IPS DF 4.7 (cell line): ENCODE measurements at regions not wholly inside any gene's neighbourhood (a gene's known extent, or its start where the extent isn't known, plus 50 kb on each side); places are given as distances from the start of the nearest gene placed in this dataset.
A peak's percentile ranks its signal among the peaks of the same experiment; 100 is the strongest.

Experiments used
- DNase-seq: peaks from one replicate; pipeline ENCODE4 v3.0.0-alpha.2; 2013; ENCODE audit warnings: low spot score; ENCODE audit errors: extremely low read depth

DNA sequence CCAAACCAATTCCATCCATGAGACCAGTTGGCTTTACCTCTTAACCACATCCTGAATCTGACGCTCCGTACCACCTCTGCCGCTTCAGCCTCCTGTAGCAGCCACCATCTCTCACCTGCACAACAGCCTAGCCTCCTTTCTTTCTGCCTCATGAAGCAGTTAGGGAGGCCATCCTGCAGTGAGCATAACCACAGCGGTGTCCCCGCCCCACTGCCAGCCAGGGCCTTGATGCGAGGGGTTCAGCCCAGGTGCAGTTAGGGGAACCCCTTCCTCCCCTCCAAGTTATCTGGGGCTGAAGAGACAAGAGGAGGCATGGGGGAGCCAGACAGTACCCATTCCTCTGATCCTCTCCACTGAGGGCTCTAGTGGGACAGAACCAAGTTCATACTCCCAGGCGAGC, 167.0 kb downstream of the C5orf15 start:
- no peak for DNase-seq

DNA sequence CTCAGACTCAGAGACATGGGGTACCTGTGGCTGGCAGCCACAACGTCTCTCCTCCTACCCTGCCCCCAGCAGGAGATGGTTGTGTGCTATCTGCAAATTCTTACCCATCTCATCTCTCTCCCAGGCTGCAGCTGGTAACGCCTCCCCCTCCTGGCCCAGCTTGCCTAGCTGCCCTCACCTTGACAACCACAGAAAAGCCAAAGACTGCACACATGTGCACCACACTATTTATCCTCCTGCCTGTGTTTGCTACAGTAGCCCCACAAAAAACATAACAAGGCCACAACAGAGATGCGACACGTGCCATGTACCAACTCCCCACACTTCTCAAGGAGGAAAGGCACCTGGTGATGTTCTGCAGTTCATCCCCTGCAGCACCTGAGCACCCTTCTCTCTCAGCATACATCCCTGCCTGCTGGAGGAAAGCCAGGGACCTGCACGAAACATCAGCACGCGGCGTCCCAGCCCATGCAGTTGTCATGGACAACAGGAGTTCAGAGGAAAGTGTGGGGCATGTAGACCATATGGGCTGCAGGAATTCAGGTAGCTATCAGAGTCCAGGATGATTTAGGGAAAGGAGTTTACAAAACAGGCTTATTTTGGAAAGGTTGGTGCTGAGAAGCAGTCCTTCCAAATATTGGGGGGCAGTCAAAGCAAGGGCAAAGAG, 168.7 kb downstream of the C5orf15 start:
- DNase-seq = no peak

DNA sequence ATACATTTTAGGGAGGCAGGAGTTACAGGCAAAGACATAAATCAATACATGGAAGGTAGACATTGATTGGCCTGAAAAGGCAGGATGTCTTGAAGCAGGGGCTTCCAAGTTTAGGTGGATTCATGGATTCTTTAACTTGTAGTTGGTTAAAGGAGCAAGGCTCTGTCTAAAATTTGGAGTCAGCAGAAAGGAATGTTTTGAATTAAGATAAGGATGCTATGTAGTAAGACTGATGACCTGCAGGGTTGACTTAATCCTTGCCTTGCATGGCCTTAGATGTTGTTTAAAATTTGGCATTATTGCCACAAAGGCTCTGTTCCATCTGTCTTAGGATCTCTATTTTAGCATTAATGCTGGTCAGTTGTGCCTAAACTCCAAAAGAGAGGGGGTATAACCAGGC, 171.3 kb downstream of the C5orf15 start:
- DNase-seq = no peak

DNA sequence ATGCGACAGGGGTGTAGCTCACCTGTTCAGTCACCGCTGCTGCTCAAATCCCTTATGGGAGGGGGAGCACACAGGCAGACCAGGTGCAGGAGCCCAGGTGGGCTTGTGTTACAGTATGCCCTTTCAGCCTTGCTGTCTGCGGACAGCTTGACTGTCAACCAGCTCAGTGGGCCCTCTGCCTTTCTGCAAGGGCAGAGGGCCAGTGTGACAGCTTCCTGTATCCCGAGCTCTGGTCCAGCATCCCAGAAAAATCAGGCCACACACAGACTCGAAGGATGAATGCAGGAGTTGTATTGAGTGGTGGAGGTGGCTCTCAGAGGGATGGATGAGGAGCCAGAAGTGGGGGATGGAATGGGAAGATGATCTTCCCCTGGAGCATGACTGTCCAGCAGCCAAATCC, 172.2 kb downstream of the C5orf15 start:
- DNase-seq = no peak

DNA sequence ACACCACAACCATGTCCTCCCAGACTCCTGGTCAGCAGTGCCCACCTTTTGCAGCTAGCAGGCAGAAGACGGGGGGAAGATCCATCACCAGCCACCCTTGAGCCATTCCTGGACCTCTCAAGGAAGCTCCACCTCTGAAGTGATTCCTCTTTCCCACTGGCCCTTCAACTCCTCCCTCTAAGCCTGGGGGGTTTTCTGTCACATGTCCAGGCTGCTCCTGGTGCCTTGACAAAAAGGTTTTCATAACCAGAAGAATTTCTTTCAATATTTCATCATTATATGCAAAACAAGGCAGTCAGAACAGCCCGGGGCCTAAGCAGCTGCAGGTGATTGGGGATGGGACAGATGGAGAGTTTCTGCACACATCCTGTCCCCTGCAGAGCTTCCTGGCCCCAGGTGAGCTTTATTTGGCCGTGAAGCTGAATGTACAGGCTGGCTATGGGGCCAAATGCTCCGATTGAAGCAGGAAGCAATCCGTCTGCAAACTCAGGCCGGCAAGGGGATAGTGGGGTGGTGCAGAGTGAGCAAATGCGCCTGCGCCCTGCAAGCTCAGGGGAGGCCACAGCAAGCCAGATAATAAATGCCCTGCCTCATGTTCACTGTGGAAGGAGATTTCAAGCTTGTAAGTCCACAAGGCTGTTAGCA, 173.5 kb downstream of the C5orf15 start:
- DNase-seq = no peak

DNA sequence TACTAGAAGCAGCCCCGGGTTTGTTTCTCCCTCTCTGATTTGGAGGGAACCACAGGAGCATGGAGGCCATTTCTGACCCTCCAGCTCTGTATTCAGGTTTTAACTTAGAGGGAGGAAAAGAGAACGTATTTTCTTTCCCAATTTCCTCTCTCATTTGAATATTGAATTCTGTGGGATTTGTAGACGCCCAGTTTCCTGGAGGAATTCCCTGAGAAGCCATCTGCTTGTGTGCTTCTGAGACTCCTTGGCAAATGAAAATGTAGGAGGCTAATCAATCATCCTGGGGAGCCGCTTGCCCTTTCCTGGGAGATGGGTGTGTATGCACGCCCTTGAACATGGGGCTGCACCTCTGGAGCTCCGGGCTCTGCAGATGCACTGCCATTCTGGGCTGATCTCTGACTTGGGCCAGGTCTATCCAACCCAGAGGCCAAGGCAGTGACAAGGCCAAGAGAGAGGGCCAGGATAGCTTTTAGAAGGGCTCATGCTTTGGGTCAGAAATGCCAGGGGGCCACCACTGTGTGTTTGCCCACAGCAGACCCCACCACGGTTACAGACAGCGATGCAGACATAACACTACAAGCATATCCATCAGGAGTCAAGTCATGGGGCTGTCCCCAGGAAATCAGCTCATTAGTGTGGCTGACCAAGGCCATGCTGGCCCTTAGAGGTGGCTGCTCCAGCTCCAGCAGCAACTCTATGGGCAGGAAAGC, 174.5 kb downstream of the C5orf15 start:
- no peak for DNase-seq

DNA sequence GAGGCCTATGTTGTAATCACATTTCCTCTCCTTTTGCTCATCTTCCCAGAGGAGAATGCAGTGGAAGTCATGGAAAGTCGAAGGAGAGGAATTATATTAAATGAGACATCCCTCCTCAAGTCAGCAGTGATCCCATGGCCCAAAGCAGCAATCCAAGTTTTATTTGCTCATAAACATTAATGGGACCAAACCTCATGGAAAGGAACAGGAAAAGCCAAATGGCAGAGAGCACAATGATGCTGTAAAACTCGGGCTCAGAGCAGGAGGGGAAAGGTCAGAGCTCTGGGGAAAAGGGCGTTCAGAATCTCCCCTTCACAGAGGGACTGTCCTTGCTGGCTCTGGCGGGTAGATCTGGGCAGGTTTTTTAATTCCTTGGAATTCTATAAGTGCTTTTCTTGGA, 175.8 kb downstream of the C5orf15 start:
- DNase-seq = no peak

DNA sequence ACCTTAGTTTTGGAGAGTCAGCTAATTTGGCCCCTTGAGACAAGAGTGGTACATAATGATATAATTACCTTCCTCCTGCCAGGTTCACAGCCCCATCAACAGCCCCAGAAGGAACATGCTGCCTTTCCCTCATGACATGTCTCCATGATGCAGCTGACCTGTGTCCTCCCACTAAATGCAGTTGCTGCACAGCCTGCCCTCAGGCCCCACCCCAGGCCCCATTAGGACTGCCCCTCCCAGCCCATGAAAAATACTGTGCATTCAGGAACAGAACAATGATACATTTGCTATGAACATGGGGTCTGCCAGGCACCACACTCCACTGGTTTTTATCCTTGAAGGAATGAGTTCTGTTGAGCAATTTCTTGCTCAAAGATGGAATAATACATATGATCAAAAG, 176.4 kb downstream of the C5orf15 start:
- DNase-seq = no peak

DNA sequence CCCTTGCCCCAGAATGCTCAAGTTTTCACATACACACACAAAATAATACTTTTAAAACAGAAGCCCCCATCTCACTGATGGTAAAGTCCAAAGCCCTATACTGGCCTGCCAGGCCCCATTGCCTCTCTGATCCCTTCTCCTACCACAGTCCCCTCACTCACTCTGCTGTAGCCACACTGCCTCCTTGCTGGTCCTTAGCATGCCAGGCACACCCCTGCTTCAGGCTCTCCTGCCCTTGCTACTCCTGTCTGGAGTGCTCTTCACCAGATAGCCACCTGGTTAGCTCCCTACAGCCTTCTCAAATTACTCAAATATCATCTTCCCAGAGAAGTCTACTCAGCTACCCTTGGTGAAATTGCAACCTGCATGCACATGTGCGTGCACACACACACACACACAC, 177.5 kb downstream of the C5orf15 start:
- no peak for DNase-seq

DNA sequence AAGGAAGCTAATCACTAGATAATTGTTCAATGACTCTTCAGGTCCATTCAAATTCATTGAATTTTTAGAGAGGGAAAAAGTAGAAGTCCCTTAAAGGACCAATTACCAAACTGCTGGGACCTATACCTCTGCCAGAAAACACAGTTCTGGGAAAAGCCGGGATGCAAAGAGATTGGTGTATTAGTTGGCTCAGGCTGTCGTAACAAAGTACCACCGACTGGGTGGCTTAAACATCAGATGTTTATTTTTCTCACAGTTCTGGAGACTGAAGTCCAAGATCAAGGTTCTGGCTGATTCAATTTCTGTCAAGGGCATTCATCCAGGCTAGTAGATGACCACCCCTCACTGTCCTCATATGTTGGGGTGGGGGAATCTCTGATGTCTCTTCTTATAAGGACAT, 177.1 kb upstream of the FSTL4 start:
- DNase-seq = no peak

DNA sequence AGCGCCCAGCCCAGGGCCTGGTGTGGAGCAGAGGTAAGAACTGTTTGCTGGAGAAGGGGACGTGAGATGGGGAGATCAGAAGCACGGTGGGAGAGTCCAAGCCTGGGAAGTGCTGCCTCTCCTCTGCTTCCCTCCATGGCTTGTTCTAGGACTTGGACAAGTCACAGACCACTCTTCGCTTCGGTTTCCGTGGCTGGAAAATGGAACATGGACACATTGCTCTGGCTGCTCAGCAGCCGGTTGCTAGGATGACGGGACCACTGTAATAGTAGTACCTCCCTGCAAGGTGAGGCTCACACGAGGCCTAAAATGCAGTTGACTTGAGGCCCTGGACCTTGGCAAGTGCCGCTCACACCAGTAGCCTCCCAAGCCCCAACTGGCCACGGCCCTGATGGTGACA, 175.8 kb upstream of the FSTL4 start:
- no peak for DNase-seq

DNA sequence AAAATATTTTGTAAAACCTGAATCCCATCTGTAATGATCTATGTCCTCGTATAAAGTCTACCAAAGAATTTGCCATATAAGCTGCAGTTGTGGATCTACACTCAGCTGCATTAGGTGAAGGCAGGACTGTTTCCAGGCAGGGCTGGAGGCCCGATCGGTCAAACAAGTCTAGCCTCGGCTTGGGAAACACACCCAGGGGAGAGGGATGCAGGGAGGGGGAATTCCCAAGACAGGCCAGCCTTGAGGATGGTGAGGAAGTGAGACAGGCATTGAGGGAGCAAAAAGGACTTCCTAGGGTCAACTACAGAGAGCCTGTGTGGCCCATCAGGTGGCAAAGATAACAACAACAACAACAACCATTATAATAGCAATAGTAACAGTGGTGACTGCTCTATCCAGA, 174.1 kb upstream of the FSTL4 start:
- no peak for DNase-seq

DNA sequence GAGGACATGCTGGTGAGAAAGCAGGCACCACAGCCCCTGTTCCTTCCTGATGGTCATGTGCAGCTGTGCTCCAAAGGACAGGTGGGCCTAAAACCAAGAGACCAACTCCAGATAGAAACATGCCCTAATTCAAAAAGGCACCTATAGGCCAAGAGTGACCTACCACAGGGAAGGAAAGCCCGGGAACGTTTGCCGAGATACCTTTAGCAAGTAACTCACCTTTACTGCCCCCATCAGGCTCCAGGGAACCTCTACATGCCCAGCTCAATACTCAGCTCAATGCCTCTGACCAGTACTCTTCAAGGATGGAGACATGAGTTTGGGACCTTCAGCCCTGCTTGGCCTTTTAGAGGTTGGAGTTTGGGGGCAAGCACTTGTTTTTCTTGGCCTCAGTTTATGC, 172.8 kb upstream of the FSTL4 start:
- DNase-seq = no peak

DNA sequence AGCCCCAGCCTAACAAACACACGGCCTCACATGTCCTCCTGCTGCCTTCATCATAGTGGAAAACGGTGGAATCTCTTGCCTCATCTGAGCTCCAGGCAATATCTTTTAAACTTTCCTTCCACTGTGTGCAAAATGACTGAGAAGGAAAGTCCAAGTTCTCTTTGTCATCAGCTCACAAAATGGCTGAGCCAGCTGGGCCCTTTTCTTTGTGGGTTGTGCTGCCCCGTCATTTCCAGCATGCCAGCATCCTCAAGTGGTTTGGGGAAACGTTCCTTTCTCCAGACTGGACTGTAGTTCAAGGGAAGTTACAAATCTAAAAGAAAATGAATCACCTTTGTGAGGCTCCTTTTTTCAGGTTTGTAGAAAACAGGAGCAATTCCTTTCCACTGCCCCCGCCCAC, 171.1 kb upstream of the FSTL4 start:
- DNase-seq = no peak

DNA sequence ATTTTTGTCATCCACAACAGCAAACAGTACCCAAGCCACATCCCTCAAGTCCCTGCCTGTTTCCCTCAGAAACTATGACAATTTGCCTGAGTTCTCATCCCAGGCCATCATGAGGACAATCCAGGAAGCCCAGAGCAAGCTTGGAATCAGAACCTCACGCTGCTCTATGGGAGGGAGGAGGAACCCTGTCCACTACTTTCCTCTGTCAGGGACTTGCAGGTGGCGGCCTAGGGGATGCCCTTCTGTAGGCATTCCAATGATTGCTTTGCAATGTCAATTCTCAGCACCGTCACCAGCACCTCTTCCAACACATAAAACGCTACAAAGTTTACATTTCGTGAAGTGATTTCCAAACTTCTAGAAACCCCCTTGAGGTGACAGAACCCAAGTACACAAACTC, 170.4 kb upstream of the FSTL4 start:
- DNase-seq = no peak

DNA sequence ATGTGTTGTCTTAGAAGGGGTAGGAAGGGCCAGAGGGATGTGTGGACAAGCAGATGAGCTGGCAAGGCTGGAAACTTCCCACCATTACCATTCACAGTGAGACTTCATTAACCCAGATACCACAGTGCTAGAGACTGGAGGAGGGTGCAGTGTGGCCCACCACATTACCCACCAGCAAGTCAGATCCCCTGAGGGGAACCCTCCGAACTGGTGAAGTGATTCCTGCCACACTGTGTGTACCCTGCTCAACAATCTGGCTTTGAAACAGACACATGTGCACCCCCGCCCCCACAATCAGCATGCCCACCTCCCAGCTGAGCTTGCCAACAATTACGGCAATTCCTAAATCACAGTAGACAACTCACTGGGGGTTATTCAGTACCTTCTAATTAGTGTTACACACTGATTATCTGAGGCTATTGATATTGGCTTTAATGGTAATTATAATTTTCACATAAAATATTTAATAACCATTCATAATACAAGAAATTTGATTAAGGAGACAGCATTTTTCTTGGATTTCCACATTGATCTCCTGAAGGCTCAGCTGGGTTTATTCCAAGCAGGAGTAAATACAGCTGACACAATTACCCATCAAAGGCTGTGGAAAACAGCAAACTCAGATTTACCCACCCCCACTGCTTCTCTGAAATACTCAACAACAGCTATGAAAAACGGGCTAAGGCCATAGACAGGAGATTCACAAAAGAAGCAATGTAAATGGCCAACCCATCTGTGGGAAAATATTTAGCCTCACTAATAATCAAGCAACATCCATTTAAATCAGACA, 169.3 kb upstream of the FSTL4 start:
- DNase-seq = no peak

DNA sequence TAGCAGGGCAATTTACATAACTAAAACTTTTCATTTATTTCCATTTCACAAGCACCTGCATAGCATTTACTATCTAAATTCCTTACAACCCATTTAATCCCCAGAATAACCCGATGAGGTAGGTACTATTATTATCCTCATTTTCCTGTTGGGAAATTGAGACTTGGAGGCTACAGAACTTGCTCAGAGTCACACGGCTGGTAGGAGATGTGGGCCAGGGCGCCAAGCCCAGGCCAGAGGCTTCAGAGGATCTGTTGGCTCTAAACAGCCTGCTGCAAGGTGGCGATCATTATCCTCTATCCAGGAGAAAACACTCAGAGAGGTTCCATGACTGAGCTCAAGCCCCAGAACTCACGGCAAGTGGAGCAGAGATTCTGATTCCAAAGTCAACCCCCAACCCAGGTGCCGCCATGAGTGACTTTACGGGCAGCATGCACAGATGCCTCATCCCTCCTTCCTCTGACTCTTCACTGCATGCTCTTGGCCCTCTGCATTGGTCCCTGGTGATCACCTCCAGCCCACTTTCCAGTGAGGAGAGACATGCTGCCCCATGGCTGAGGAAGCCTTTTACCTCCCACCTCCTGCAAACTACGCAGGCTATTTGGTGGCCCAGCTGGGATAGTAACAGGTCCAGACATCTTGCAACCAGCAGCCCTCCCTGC, 168.4 kb upstream of the FSTL4 start:
- DNase-seq = no peak

DNA sequence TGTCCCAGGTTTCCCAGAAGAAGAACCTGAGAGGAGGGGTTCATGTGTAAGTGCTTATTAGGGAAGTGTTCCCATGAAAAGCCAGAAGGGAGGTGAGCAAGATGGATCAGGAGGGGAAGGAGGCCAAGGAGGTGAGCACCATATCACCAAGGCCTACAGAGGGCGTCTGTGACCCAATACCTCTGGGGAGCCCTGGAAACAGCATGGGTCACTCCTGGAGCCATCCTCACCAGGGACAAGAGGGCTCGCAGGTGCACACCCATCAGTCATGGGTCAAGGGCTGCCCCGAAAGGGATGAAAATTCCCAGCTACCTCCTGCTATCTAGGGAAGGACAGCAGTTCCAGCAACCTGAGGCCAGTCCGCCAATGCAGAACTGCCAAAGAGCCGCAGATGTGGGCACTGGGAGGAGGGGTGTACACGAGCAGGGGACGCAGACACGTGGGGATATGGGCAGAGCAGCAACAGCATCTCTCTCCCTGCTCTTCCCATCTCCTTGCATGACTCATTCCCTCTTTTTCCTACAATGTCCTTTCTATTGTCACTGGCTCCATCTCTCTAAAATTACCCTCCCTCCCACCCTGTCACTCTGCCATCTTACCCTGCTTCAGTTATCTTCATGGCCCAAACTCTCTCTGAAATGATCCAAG, 167.6 kb upstream of the FSTL4 start:
- DNase-seq = peak; percentile 14

DNA sequence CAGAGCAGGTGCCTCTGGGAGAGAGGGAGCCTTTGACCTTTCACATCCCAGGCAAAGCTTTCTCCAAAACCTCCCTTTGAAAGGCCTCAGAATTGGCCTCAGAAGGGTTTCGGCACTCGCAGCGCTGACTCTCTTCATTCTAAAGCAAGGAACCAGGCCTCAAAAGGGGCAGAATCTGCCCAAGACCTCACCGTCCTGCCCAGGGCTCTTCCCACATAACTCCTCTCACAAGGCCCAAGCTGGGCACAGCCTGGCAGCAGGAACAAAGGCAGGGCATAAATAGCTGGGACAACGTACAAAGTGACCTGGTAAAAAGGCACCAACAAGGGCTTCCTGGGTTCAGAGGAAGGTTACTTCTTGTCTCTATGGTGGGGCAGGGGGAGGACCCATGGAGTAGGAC, 166.3 kb upstream of the FSTL4 start:
- no peak for DNase-seq

DNA sequence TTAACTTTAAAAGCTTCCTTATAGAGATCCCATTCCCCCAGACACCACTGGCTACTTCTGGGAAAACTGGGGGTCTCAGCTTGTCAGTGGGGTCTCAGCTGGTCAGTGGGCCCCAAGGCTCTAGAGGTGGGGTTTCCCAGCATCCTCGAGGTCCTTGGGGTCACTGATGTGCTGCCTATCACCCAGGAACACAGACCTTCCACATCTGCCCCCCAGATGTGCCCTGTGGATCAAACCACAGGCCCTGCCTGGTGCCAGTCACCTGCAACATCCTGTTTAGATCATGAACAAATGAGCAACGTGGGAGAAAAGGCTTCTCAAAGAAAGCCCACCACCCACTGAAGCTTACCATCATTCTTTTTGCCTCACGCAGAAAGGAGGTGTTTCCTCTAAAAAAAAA, 165.6 kb upstream of the FSTL4 start:
- no peak for DNase-seq
